ENCODE measurements at regions not wholly inside any gene's neighbourhood (a gene's known extent, or its start where the extent isn't known, plus 50 kb on each side); places are given as distances from the start of the nearest gene placed in this dataset.

DNA sequence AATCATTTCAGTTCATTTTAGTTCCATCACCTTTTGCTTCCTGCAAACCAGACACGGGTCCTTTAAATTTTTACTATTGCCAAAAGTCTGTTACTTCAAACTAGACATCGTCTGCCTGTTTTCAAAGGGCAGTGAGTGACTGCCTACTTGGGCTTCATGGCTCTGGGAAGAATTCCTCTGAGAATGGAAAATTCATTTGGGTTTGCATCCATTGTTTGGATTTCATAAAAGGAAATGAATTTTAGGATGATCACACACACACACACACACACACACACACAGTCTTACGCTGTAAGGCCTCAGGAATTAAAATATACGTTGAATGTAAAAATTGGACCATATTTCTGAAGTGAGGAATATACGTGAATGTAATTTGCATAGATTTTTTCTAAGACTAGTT is 1584.3 kb upstream of the ACVR2A start:
- Histone ChIP-seq H3K4me1 (ENCODE audit: control insufficient read depth, insufficient read depth, low read length) (no peaks in the 10 kb centered on the region), H3K36me3 (ENCODE audit: control insufficient read depth, insufficient read depth, low read length) (no peaks in the 10 kb centered on the region), H3K4me3 (ENCODE audit: low read length) (no peak overlapping the region), H3K27me3 (ENCODE audit: control insufficient read depth, insufficient read depth, low read length) (no peaks in the 10 kb centered on the region), H3K9ac (ENCODE audit: low read length) (no peak overlapping the region), H3K27ac (ENCODE audit: low read depth, low read length) (no peak overlapping the region)

DNA sequence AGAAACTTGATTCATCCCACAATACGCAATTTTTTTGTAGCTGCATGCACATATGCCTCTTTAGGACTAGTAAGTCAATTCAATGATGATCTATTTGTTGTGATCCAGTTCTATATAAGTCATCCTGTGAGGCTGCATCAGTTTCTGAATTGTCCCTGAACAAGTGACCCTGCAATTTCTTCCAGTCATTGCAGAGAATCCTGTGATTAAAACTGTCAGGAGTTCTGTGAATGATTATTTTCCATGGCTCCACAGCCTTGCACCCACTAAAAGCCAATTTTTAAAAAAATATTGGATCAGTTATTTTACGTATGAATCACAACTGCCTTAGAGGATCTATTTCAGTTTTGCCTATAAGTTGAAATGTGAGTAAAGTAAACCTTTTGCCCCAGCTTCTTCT is 1585.0 kb upstream of the ACVR2A start:
- H3K4me1 ChIP-seq (ENCODE audit: control insufficient read depth, insufficient read depth, low read length), result no peaks in the 10 kb centered on the region
- H3K4me3 ChIP-seq (ENCODE audit: low read length), result no peak overlapping the region
- H3K9ac ChIP-seq (ENCODE audit: low read length), result no peak overlapping the region
- H3K27ac ChIP-seq (ENCODE audit: low read depth, low read length), result no peak overlapping the region
- no peaks in the 10 kb centered on the region for H3K27me3 ChIP-seq (ENCODE audit: control insufficient read depth, insufficient read depth, low read length)
- H3K36me3 ChIP-seq (ENCODE audit: control insufficient read depth, insufficient read depth, low read length), result no peaks in the 10 kb centered on the region

GRCh38 chr2:146258071-146258470 is 1586.8 kb upstream of the ACVR2A start:
- H3K4me3 ChIP-seq (ENCODE audit: low read length), result no peak overlapping the region

GRCh38 chr2:146252119-146252518 is 1592.7 kb upstream of the ACVR2A start:
- no peaks in the 10 kb centered on the region for H3K36me3 ChIP-seq (ENCODE audit: control insufficient read depth, insufficient read depth, low read length)
- no peaks in the 10 kb centered on the region for H3K4me1 ChIP-seq (ENCODE audit: control insufficient read depth, insufficient read depth, low read length)
- H3K9ac ChIP-seq (ENCODE audit: low read length), result no peak overlapping the region
- no peak overlapping the region for H3K4me3 ChIP-seq (ENCODE audit: low read length)
- no peaks in the 10 kb centered on the region for H3K27me3 ChIP-seq (ENCODE audit: control insufficient read depth, insufficient read depth, low read length)
- H3K27ac ChIP-seq (ENCODE audit: low read depth, low read length), result no peak overlapping the region

More at GRCh38 chr2:146258071-146258470, 1586.8 kb upstream of the ACVR2A start:
- Histone ChIP-seq H3K36me3 (ENCODE audit: control insufficient read depth, insufficient read depth, low read length) (no peaks in the 10 kb centered on the region), H3K27ac (ENCODE audit: low read depth, low read length) (no peak overlapping the region), H3K9ac (ENCODE audit: low read length) (no peak overlapping the region), H3K4me1 (ENCODE audit: control insufficient read depth, insufficient read depth, low read length) (no peaks in the 10 kb centered on the region), H3K27me3 (ENCODE audit: control insufficient read depth, insufficient read depth, low read length) (no peaks in the 10 kb centered on the region)

- Histone ChIP-seq H3K9ac (ENCODE audit: low read length) (no peak overlapping the region), H3K4me1 (ENCODE audit: control insufficient read depth, insufficient read depth, low read length) (no peaks in the 10 kb centered on the region), H3K27ac (ENCODE audit: low read depth, low read length) (no peak overlapping the region), H3K36me3 (ENCODE audit: control insufficient read depth, insufficient read depth, low read length) (no peaks in the 10 kb centered on the region), H3K27me3 (ENCODE audit: control insufficient read depth, insufficient read depth, low read length) (no peaks in the 10 kb centered on the region), H3K4me3 (ENCODE audit: low read length) (no peak overlapping the region)
These were observed 1593.5 kb upstream of the ACVR2A start for GRCh38 chr2:146251328-146251727.

- Histone ChIP-seq H3K36me3 (ENCODE audit: control insufficient read depth, insufficient read depth, low read length) (no peaks in the 10 kb centered on the region), H3K27me3 (ENCODE audit: control insufficient read depth, insufficient read depth, low read length) (no peaks in the 10 kb centered on the region), H3K27ac (ENCODE audit: low read depth, low read length) (no peak overlapping the region), H3K9ac (ENCODE audit: low read length) (no peak overlapping the region), H3K4me3 (ENCODE audit: low read length) (no peak overlapping the region), H3K4me1 (ENCODE audit: control insufficient read depth, insufficient read depth, low read length) (no peaks in the 10 kb centered on the region)
These were observed 1597.9 kb upstream of the ACVR2A start for GRCh38 chr2:146246736-146247523.

DNA sequence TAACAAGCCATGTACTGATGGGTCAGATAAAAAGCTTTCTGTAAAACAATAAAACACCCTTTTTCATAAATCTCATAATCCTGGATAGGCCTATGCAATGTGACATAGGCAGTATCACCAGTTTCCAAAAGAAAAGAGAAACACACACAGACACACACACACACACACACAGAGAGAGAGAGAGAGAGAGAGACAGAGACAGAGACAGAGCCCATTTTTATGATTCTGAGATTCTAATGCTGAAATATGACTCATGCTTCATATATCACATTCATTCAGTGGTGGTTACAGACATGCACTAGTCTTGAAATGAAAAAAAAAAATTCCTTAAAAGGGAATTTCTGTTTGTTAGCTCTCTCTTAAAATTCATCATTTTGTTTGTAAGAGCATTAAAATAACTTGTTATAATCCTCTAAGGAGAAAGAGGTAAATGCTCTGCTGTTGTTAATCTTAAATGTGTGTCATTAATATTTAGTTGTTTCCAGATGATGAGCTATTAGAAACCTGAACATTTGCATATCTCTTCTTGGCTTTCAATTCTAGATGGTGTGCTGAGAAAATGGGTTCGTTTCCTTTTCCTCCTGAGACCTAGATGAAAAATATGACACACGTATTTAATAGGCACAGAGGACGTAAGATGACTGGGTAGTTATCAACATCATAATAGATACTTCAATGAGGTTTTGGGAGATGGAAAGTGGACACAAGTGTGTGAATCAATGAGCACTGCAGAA is 1598.7 kb upstream of the ACVR2A start:
- no peak overlapping the region for H3K9ac ChIP-seq (ENCODE audit: low read length)
- no peaks in the 10 kb centered on the region for H3K27me3 ChIP-seq (ENCODE audit: control insufficient read depth, insufficient read depth, low read length)
- no peak overlapping the region for H3K4me3 ChIP-seq (ENCODE audit: low read length)
- no peaks in the 10 kb centered on the region for H3K36me3 ChIP-seq (ENCODE audit: control insufficient read depth, insufficient read depth, low read length)
- no peak overlapping the region for H3K27ac ChIP-seq (ENCODE audit: low read depth, low read length)
- no peaks in the 10 kb centered on the region for H3K4me1 ChIP-seq (ENCODE audit: control insufficient read depth, insufficient read depth, low read length)

DNA sequence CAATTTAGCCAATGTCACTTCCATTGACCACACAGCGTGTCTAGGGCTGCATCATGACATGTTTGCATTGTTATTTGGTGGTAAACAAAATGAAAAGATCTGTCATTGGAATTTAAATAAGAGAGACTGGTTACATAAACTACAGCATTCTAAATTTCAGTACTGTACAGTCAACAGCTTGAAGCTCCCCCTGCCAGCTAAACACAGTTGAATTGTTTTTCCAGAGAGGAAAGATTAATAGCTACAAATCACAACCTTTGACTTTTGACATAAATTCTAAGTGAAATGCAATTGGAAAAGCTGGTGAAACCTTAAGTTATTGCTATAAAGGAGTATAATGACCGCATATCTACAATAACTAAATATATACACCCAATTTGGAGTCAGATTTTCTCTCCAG is 1600.0 kb upstream of the ACVR2A start:
- no peaks in the 10 kb centered on the region for H3K27me3 ChIP-seq (ENCODE audit: control insufficient read depth, insufficient read depth, low read length)
- no peak overlapping the region for H3K4me3 ChIP-seq (ENCODE audit: low read length)
- no peak overlapping the region for H3K27ac ChIP-seq (ENCODE audit: low read depth, low read length)
- no peaks in the 10 kb centered on the region for H3K4me1 ChIP-seq (ENCODE audit: control insufficient read depth, insufficient read depth, low read length)
- no peak overlapping the region for H3K9ac ChIP-seq (ENCODE audit: low read length)
- H3K36me3 ChIP-seq (ENCODE audit: control insufficient read depth, insufficient read depth, low read length), result no peaks in the 10 kb centered on the region

- Histone ChIP-seq H3K27ac (ENCODE audit: low read depth, low read length) (no peak overlapping the region), H3K27me3 (ENCODE audit: control insufficient read depth, insufficient read depth, low read length) (no peaks in the 10 kb centered on the region), H3K9ac (ENCODE audit: low read length) (no peak overlapping the region), H3K36me3 (ENCODE audit: control insufficient read depth, insufficient read depth, low read length) (no peaks in the 10 kb centered on the region), H3K4me1 (ENCODE audit: control insufficient read depth, insufficient read depth, low read length) (no peaks in the 10 kb centered on the region), H3K4me3 (ENCODE audit: low read length) (no peak overlapping the region)
These were observed 1600.7 kb upstream of the ACVR2A start for GRCh38 chr2:146244131-146244530.

DNA sequence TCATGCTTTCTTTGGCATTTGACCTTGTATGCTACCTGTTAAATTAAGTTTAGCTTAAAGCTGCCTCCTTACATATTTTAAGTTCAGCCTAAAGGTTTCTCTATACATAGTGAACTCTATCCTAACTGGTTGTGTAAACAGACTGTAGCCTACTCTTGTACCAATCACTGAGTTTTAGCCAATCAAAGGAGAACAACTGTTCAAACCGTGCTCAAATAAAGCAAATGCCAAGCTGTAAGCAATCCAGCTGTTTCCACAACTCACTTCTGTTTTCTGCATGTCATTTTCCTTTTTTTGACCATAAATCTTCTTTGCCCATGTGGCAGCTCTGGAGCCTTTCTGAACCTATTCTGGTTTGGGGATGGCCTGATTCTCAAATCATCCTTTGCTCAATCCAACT is 1603.8 kb upstream of the ACVR2A start:
- no peaks in the 10 kb centered on the region for H3K27me3 ChIP-seq (ENCODE audit: control insufficient read depth, insufficient read depth, low read length)
- H3K36me3 ChIP-seq (ENCODE audit: control insufficient read depth, insufficient read depth, low read length), result no peaks in the 10 kb centered on the region
- no peak overlapping the region for H3K4me3 ChIP-seq (ENCODE audit: low read length)
- H3K4me1 ChIP-seq (ENCODE audit: control insufficient read depth, insufficient read depth, low read length), result no peaks in the 10 kb centered on the region
- no peak overlapping the region for H3K27ac ChIP-seq (ENCODE audit: low read depth, low read length)
- H3K9ac ChIP-seq (ENCODE audit: low read length), result no peak overlapping the region

DNA sequence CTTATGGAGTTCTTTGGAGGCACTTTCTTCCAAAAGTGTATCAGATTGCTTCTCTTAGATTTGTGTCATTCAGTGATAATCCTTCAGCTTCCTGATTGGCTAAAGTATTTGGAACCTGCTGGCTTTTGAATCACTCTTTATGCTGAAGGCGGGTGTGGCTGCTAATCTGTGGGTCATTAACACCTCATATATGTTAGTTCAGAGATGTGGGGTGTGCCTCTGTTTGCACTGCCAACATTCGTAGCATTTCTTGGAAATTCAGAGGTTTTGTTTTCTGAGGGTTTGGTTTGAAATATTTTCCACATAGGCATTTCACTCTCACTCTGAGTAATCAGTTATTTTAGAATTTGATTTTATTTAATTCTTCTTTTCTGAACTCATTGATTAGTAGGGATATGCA is 1604.4 kb upstream of the ACVR2A start:
- Histone ChIP-seq H3K27me3 (ENCODE audit: control insufficient read depth, insufficient read depth, low read length) (no peaks in the 10 kb centered on the region), H3K4me3 (ENCODE audit: low read length) (no peak overlapping the region), H3K27ac (ENCODE audit: low read depth, low read length) (no peak overlapping the region), H3K9ac (ENCODE audit: low read length) (no peak overlapping the region), H3K36me3 (ENCODE audit: control insufficient read depth, insufficient read depth, low read length) (no peaks in the 10 kb centered on the region), H3K4me1 (ENCODE audit: control insufficient read depth, insufficient read depth, low read length) (no peaks in the 10 kb centered on the region)

- Histone ChIP-seq H3K27ac (ENCODE audit: low read depth, low read length) (no peak overlapping the region), H3K9ac (ENCODE audit: low read length) (no peak overlapping the region), H3K4me1 (ENCODE audit: control insufficient read depth, insufficient read depth, low read length) (no peaks in the 10 kb centered on the region), H3K4me3 (ENCODE audit: low read length) (no peak overlapping the region), H3K27me3 (ENCODE audit: control insufficient read depth, insufficient read depth, low read length) (no peaks in the 10 kb centered on the region), H3K36me3 (ENCODE audit: control insufficient read depth, insufficient read depth, low read length) (no peaks in the 10 kb centered on the region)
These were observed 1605.3 kb upstream of the ACVR2A start for GRCh38 chr2:146239392-146240135.

Data from rectal smooth muscle tissue (tissue), 1 donor.